Smooth muscle cell (in vitro differentiated cells): ENCODE measurements at regions not wholly inside any gene's neighbourhood (a gene's known extent, or its start where the extent isn't known, plus 50 kb on each side); places are given as distances from the start of the nearest gene placed in this dataset.

Source experiments
- DNase-seq: peaks from one replicate; lab custom pipeline; 2025; ENCODE audit not compliant: unreplicated experiment; lab: John Stamatoyannopoulos, UW
- H2AFZ ChIP-seq: fragments of 200-600 bp; sonication (generic); 2 replicates; pipeline ENCODE4 v1.6.0; 2016; ENCODE audit warnings: antibody characterized with exemption, low read depth, mild to moderate bottlenecking
- H3F3A ChIP-seq: fragments of 200-600 bp; sonication (generic); 2 replicates; pipeline ENCODE4 v1.6.0; 2017; ENCODE audit warnings: antibody characterized with exemption, low read depth
- H3K27ac ChIP-seq: fragments of 200-600 bp; sonication (generic); 2 replicates; pipeline ENCODE4 v1.5.1; 2016; ENCODE audit warnings: low read depth, mild to moderate bottlenecking
- H3K27me3 ChIP-seq: fragments of 200-600 bp; sonication (generic); 2 replicates; pipeline ENCODE4 v1.6.1; 2016; ENCODE audit warnings: low read depth, mild to moderate bottlenecking
- H3K36me3 ChIP-seq: fragments of 200-600 bp; sonication (generic); 2 replicates; pipeline ENCODE4 v1.5.1; 2016; ENCODE audit warnings: low read depth
- H3K4me1 ChIP-seq: fragments of 200-600 bp; sonication (generic); 2 replicates; pipeline ENCODE4 v1.5.1; 2016; ENCODE audit warnings: low read depth
- H3K4me2 ChIP-seq: fragments of 200-600 bp; sonication (generic); 2 replicates; pipeline ENCODE4 v1.6.0; 2016; ENCODE audit warnings: mild to moderate bottlenecking
- H3K4me3 ChIP-seq: fragments of 200-600 bp; sonication (generic); 2 replicates; pipeline ENCODE4 v1.5.1; 2016; ENCODE audit warnings: mild to moderate bottlenecking
- H3K79me2 ChIP-seq: fragments of 200-600 bp; sonication (generic); 2 replicates; pipeline ENCODE4 v1.6.0; 2016; ENCODE audit warnings: low read depth, mild to moderate bottlenecking
- H3K9ac ChIP-seq: fragments of 200-600 bp; sonication (generic); 2 replicates; pipeline ENCODE4 v1.6.0; 2016; ENCODE audit warnings: low read depth
- H3K9me3 ChIP-seq: fragments of 200-600 bp; sonication (generic); replicated peaks from 2 replicates; pipeline ENCODE4 v1.5.1; 2016; ENCODE audit warnings: low read depth
- H4K20me1 ChIP-seq: fragments of 200-600 bp; sonication (generic); 2 replicates; pipeline ENCODE4 v1.6.0; 2016; ENCODE audit warnings: low read depth
- CTCF ChIP-seq: fragments of 200-600 bp; sonication (generic); IDR thresholded peaks from 2 replicates; pipeline ENCODE4 v1.5.1; 2017; ENCODE audit warnings: borderline replicate concordance, mild to moderate bottlenecking, antibody characterized with exemption; ENCODE audit not compliant: insufficient read depth, poor library complexity, severe bottlenecking
- WGBS: methylation state at CpG from one replicate; pipeline ENCODE4 v1.1.7; 2016; ENCODE audit warnings: low lambda C conversion rate; 5-methylcytosine and 5-hydroxymethylcytosine counted together

- WGBS: 86% methylated on average over 22 of the region's 22 CpGs
- H4K20me1 ChIP-seq: no peaks in the 10 kb centered on the region
- no peak for TF ChIP-seq CTCF
- H3K79me2 ChIP-seq: no peaks in the 10 kb centered on the region
- no peaks in the 10 kb centered on the region for H3F3A ChIP-seq
- no peak overlapping the region for H3K4me2 ChIP-seq
- H3K36me3 ChIP-seq: no peaks in the 10 kb centered on the region
- DNase-seq: no peak
- no peaks in the 10 kb centered on the region for H3K9me3 ChIP-seq
- H3K27ac ChIP-seq: no peak overlapping the region
- no peak overlapping the region for H3K9ac ChIP-seq
- no peak overlapping the region for H3K4me3 ChIP-seq
- H3K27me3 ChIP-seq: no peaks in the 10 kb centered on the region
- peaks cover 6% of the 10 kb centered on the region for H3K4me1 ChIP-seq
- H2AFZ ChIP-seq: no peak overlapping the region
These were observed 69.9 kb upstream of the OTOS start for GRCh38 chr2:240210198-240210965.

GRCh38 chr2:240211096-240211495, 70.6 kb upstream of the OTOS start:
- H2AFZ ChIP-seq: no peak overlapping the region
- WGBS: 94% methylated on average over 8 of the region's 8 CpGs

GRCh38 chr2:240211598-240212424, 71.4 kb upstream of the OTOS start:
- H2AFZ ChIP-seq: no peak overlapping the region
- no peak overlapping the region for H3K9ac ChIP-seq
- H3K4me1 ChIP-seq: no peaks in the 10 kb centered on the region
- no peaks in the 10 kb centered on the region for H3F3A ChIP-seq
- H3K4me3 ChIP-seq: no peak overlapping the region
- H3K27ac ChIP-seq: no peak overlapping the region
- H3K79me2 ChIP-seq: no peaks in the 10 kb centered on the region
- H4K20me1 ChIP-seq: no peaks in the 10 kb centered on the region
- no peaks in the 10 kb centered on the region for H3K36me3 ChIP-seq
- no peak for TF ChIP-seq CTCF
- H3K27me3 ChIP-seq: no peaks in the 10 kb centered on the region
- H3K9me3 ChIP-seq: no peaks in the 10 kb centered on the region
- 92% methylated on average over 17 of the region's 17 CpGs for WGBS
- H3K4me2 ChIP-seq: no peak overlapping the region
- DNase-seq: no peak

More at GRCh38 chr2:240211096-240211495, 70.6 kb upstream of the OTOS start:
- no peaks in the 10 kb centered on the region for H3K36me3 ChIP-seq
- no peak for TF ChIP-seq CTCF
- no peak overlapping the region for H3K4me2 ChIP-seq
- H3K27ac ChIP-seq: no peak overlapping the region
- H4K20me1 ChIP-seq: no peaks in the 10 kb centered on the region
- no peak for DNase-seq
- H3K9ac ChIP-seq: no peak overlapping the region
- no peak overlapping the region for H3K4me3 ChIP-seq
- H3K27me3 ChIP-seq: no peaks in the 10 kb centered on the region
- H3F3A ChIP-seq: no peaks in the 10 kb centered on the region
- peaks cover under 1% of the 10 kb centered on the region for H3K4me1 ChIP-seq
- no peaks in the 10 kb centered on the region for H3K9me3 ChIP-seq
- no peaks in the 10 kb centered on the region for H3K79me2 ChIP-seq
